Omental fat pad (tissue), 3 donors: ENCODE measurements at regions not wholly inside any gene's neighbourhood (a gene's known extent, or its start where the extent isn't known, plus 50 kb on each side); places are given as distances from the start of the nearest gene placed in this dataset.

ENCODE experiments used
- ATAC-seq: fragments of 150-250 bp; one replicate; pipeline ENCODE4 v1.9.1; 2016; ENCODE audit warnings: mild to moderate bottlenecking, moderate library complexity; ENCODE audit not compliant: low FRiP score
- DNase-seq: peaks from one replicate; pipeline ENCODE4 v3.0.0-alpha.2; 2019; ENCODE audit warnings: low spot score
- CTCF ChIP-seq, 3 donors: fragments of 450-650 bp; IDR thresholded peaks; one replicate each; pipeline ENCODE4 v1.5.1; 2016 to 2017; ENCODE audit warnings: antibody characterized with exemption in 3 of 3, mild to moderate bottlenecking in 3 of 3, moderate library complexity in 2 of 3

- TF ChIP-seq CTCF (IDR thresholded peaks at IDR 0.05) = no peak
- DNase-seq (no peak), ATAC-seq (no peak)
These were observed 774.3 kb downstream of the KCTD16 start for GRCh38 chr5:144944936-144945335.

- no peak for ATAC-seq
- no peak for DNase-seq
- TF ChIP-seq CTCF (IDR thresholded peaks at IDR 0.05) = no peak
These were observed 770.3 kb downstream of the KCTD16 start for GRCh38 chr5:144941004-144941403.

- ATAC-seq (no peak), DNase-seq (no peak)
- no peak for TF ChIP-seq CTCF (IDR thresholded peaks at IDR 0.05)
These were observed 747.7 kb downstream of the KCTD16 start for GRCh38 chr5:144918371-144918770.

GRCh38 chr5:144915452-144915851 lies 744.8 kb downstream of the KCTD16 start:
- TF ChIP-seq CTCF (IDR thresholded peaks at IDR 0.05) = no peak
- no peak for DNase-seq
- no peak for ATAC-seq

GRCh38 chr5:144913661-144914060 lies 743.0 kb downstream of the KCTD16 start:
- DNase-seq = no peak
- no peak for ATAC-seq
- TF ChIP-seq CTCF (IDR thresholded peaks at IDR 0.05) = no peak

- ATAC-seq (no peak), DNase-seq (no peak)
- no peak for TF ChIP-seq CTCF (IDR thresholded peaks at IDR 0.05)
These were observed 725.8 kb downstream of the KCTD16 start for GRCh38 chr5:144896473-144896872.

- TF ChIP-seq CTCF (IDR thresholded peaks at IDR 0.05) = no peak
- no peak for DNase-seq
- no peak for ATAC-seq
These were observed 716.0 kb downstream of the KCTD16 start for GRCh38 chr5:144886668-144887067.
